Vagina (tissue), 2 donors: ENCODE measurements at regions not wholly inside any gene's neighbourhood (a gene's known extent, or its start where the extent isn't known, plus 50 kb on each side); places are given as distances from the start of the nearest gene placed in this dataset.

Experiments
- POLR2A ChIP-seq, 2 donors: fragments of 450-650 bp; IDR thresholded peaks; one replicate each; pipeline ENCODE4 v1.6.1; 2017; ENCODE audit warnings: antibody characterized with exemption in 2 of 2, mild to moderate bottlenecking in 2 of 2, moderate library complexity in 2 of 2
- TF ChIP-seq, protein P1 (sequence below), 3 experiments: fragments of 450-650 bp in 2 of 3; fragments of 200-600 bp in 1 of 3; sonication (generic) in 1 of 3; IDR thresholded peaks; one replicate each; pipeline ENCODE4 v1.5.1; 2017 to 2019; ENCODE audit warnings: antibody characterized with exemption in 3 of 3, mild to moderate bottlenecking in 2 of 3, moderate library complexity in 2 of 3

DNA sequence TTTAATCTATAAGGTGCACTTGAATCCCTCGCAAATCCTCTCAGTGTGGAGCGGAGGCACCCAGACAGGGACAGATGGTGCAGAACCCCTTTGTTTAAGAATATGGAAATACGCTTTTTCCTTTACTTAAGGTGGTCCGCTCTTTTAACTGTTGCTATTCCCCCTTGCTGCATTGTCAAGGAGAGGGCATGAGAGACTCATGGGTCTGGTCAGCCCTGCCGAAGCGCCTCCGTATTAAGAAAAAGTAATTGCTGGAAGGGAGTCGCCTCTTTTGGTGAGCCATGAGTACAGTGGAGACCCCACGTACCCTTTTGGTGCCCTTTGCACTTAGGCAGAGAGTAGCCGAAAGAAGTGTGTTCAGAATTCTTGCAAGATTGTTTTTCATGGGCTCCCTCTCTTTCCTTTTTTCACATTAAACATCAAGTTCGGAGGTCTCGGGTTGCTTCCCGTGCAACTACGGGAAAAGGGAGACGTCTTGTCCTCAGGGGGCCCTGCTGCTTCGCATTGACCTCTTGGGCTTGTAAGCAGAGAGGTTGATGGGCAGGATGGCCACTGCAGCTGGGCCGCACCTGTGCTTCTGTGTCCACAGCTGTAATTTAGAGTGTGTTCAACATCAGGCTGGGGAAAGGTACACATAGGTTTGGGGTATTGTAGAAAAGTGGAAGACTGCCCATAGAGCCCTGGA is 109.6 kb downstream of the SPRY1 start:
- TF ChIP-seq, protein P1, sequence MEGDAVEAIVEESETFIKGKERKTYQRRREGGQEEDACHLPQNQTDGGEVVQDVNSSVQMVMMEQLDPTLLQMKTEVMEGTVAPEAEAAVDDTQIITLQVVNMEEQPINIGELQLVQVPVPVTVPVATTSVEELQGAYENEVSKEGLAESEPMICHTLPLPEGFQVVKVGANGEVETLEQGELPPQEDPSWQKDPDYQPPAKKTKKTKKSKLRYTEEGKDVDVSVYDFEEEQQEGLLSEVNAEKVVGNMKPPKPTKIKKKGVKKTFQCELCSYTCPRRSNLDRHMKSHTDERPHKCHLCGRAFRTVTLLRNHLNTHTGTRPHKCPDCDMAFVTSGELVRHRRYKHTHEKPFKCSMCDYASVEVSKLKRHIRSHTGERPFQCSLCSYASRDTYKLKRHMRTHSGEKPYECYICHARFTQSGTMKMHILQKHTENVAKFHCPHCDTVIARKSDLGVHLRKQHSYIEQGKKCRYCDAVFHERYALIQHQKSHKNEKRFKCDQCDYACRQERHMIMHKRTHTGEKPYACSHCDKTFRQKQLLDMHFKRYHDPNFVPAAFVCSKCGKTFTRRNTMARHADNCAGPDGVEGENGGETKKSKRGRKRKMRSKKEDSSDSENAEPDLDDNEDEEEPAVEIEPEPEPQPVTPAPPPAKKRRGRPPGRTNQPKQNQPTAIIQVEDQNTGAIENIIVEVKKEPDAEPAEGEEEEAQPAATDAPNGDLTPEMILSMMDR (IDR thresholded peaks at IDR 0.05) = no peak
- TF ChIP-seq POLR2A (IDR thresholded peaks at IDR 0.05) = no peak
